ENCODE measurements at regions not wholly inside any gene's neighbourhood (a gene's known extent, or its start where the extent isn't known, plus 50 kb on each side); places are given as distances from the start of the nearest gene placed in this dataset.

DNA sequence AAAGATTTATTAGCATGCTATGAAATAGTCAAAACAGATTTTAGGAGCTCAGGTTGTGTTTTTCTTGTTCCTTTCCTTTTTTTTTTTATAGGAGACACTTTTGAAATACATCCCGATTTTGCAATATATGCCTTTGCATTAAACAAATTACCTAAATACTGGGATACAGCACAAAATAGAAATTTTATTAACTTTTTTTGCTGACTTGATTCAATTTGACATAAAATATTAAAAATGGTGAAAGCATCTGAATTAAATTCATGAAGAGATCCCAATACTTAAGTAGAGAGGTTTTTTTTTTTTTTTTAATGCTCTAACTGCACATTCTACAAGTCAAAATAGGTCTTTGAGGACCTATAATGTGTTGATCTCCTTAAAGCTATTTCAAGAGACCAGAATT lies 939.5 kb upstream of the CHAC2 start:
- H4K20me1 ChIP-seq (ENCODE audit: control insufficient read depth, extremely low read depth, insufficient read depth, low read length): no peaks in the 10 kb centered on the region
- dilution Hi-C loops (cut with MboI; ENCODE audit: extremely low pct_ligation_motif_present, low sequenced_read_pairs): no loop called here
- H3K4me1 ChIP-seq (ENCODE audit: control insufficient read depth, extremely low read depth, insufficient read depth, low read length): no peaks in the 10 kb centered on the region
- H3K9me1 ChIP-seq (ENCODE audit: control insufficient read depth, extremely low read depth, insufficient read depth, low read length): no peaks in the 10 kb centered on the region
- no peak for FAIRE-seq
- H3K4me3 ChIP-seq (ENCODE audit: control insufficient read depth in 2 of 3, extremely low read depth in 1 of 3, insufficient read depth in 2 of 3, low read depth in 1 of 3, low read length in 3 of 3): no peak overlapping the region
- H3K4me2 ChIP-seq (ENCODE audit: control insufficient read depth, extremely low read depth, insufficient read depth, low read depth, low read length): no peak overlapping the region
- H3K79me2 ChIP-seq (ENCODE audit: control insufficient read depth, insufficient read depth, low read length): no peaks in the 10 kb centered on the region
- no peak for TF ChIP-seq EZH2 (IDR thresholded peaks at IDR 0.05; ENCODE audit: low read length)
- TF ChIP-seq, protein P1, sequence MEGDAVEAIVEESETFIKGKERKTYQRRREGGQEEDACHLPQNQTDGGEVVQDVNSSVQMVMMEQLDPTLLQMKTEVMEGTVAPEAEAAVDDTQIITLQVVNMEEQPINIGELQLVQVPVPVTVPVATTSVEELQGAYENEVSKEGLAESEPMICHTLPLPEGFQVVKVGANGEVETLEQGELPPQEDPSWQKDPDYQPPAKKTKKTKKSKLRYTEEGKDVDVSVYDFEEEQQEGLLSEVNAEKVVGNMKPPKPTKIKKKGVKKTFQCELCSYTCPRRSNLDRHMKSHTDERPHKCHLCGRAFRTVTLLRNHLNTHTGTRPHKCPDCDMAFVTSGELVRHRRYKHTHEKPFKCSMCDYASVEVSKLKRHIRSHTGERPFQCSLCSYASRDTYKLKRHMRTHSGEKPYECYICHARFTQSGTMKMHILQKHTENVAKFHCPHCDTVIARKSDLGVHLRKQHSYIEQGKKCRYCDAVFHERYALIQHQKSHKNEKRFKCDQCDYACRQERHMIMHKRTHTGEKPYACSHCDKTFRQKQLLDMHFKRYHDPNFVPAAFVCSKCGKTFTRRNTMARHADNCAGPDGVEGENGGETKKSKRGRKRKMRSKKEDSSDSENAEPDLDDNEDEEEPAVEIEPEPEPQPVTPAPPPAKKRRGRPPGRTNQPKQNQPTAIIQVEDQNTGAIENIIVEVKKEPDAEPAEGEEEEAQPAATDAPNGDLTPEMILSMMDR (optimal IDR thresholded peaks at IDR 0.05 in 1 of 3, IDR thresholded peaks at IDR 0.05 in 1 of 3, conservative IDR thresholded peaks at IDR 0.05 in 1 of 3; ENCODE audit: extremely low read depth in 1 of 3, insufficient read depth in 2 of 3, low read length in 3 of 3): no peak
- H3K36me3 ChIP-seq (ENCODE audit: control insufficient read depth in 2 of 2, extremely low read depth in 1 of 2, insufficient read depth in 2 of 2, low read length in 2 of 2): no peaks in the 10 kb centered on the region
- H2AFZ ChIP-seq (ENCODE audit: control insufficient read depth, low read length): no peak overlapping the region
- no peak overlapping the region for H3K27ac ChIP-seq (ENCODE audit: control insufficient read depth, insufficient read depth, low read length)
- H3K27me3 ChIP-seq (ENCODE audit: control insufficient read depth, extremely low read depth, insufficient read depth, low read length): no peaks in the 10 kb centered on the region
- no peak for DNase-seq (ENCODE audit: low read depth, low spot score)
- H3K9ac ChIP-seq (ENCODE audit: control insufficient read depth, extremely low read depth, insufficient read depth, low read length): no peak overlapping the region
- H3K9me3 ChIP-seq (ENCODE audit: control insufficient read depth, low read depth, low read length): no peaks in the 10 kb centered on the region

DNA sequence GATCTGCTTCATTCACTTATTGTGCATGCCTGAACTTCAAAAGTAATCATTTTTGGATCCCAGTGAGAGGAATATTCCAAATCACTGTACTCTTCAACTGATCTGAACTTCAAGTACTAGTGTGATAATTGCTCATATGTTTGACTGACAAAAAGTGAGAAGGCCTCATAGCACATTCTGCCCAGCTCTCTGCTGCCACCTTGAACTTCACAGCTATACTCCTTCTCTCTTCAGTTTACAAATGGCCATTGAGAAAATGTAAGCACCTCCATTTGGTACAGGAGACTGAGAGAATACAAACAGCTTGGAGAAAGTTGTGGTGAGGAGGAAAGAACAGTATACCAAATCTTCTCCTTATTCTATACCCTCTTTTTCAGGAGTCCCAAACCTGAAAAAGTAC lies 946.0 kb upstream of the CHAC2 start:
- dilution Hi-C loops (cut with MboI; ENCODE audit: extremely low pct_ligation_motif_present, low sequenced_read_pairs): no loop called here
- Histone ChIP-seq H4K20me1 (ENCODE audit: control insufficient read depth, extremely low read depth, insufficient read depth, low read length) (no peaks in the 10 kb centered on the region), H3K27ac (ENCODE audit: control insufficient read depth, insufficient read depth, low read length) (no peak overlapping the region), H3K9me3 (ENCODE audit: control insufficient read depth, low read depth, low read length) (no peaks in the 10 kb centered on the region), H3K27me3 (ENCODE audit: control insufficient read depth, extremely low read depth, insufficient read depth, low read length) (no peaks in the 10 kb centered on the region), H2AFZ (ENCODE audit: control insufficient read depth, low read length) (no peak overlapping the region), H3K9ac (ENCODE audit: control insufficient read depth, extremely low read depth, insufficient read depth, low read length) (no peak overlapping the region), H3K4me3 (ENCODE audit: control insufficient read depth in 2 of 3, extremely low read depth in 1 of 3, insufficient read depth in 2 of 3, low read depth in 1 of 3, low read length in 3 of 3) (no peak overlapping the region), H3K9me1 (ENCODE audit: control insufficient read depth, extremely low read depth, insufficient read depth, low read length) (no peaks in the 10 kb centered on the region), H3K4me1 (ENCODE audit: control insufficient read depth, extremely low read depth, insufficient read depth, low read length) (no peaks in the 10 kb centered on the region), H3K4me2 (ENCODE audit: control insufficient read depth, extremely low read depth, insufficient read depth, low read depth, low read length) (no peak overlapping the region), H3K36me3 (ENCODE audit: control insufficient read depth in 2 of 2, extremely low read depth in 1 of 2, insufficient read depth in 2 of 2, low read length in 2 of 2) (no peaks in the 10 kb centered on the region), H3K79me2 (ENCODE audit: control insufficient read depth, insufficient read depth, low read length) (no peaks in the 10 kb centered on the region)
- DNase-seq (ENCODE audit: low read depth, low spot score) (no peak), FAIRE-seq (peak; percentile 55)
- TF ChIP-seq, protein P1 (optimal IDR thresholded peaks at IDR 0.05 in 1 of 3, IDR thresholded peaks at IDR 0.05 in 1 of 3, conservative IDR thresholded peaks at IDR 0.05 in 1 of 3; ENCODE audit: extremely low read depth in 1 of 3, insufficient read depth in 2 of 3, low read length in 3 of 3): peak in 2 of 3 experiments; percentile 31 to 35
- TF ChIP-seq EZH2 (IDR thresholded peaks at IDR 0.05; ENCODE audit: low read length): no peak
